CD4-positive, alpha-beta T cell (primary cell): ENCODE measurements at regions not wholly inside any gene's neighbourhood (a gene's known extent, or its start where the extent isn't known, plus 50 kb on each side); places are given as distances from the start of the nearest gene placed in this dataset.

Experiments
- ATAC-seq: fragments of 200-7000 bp; cut with Tn5 transposase; one replicate; pipeline ENCODE4 v1.10.0; 2022; ENCODE audit warnings: mild to moderate bottlenecking; ENCODE audit not compliant: poor library complexity
- CTCF ChIA-PET: fragments of 350-600 bp; sonication (Branson Sonifier 250); formaldehyde crosslinking; loops from one replicate; lab custom pipeline; 2021; ENCODE audit warnings: antibody characterized with exemption, inconsistent platforms; lab: Charles Lee
- POLR2A ChIA-PET: fragments of 350-600 bp; sonication (Branson Sonifier 250); formaldehyde crosslinking; loops from one replicate; lab custom pipeline; 2021; ENCODE audit warnings: antibody characterized with exemption, inconsistent platforms; lab: Charles Lee
- DNase-seq, 14 experiments: peaks; one replicate each; pipeline ENCODE4 v3.0.0-alpha.2; 2013 to 2020; ENCODE audit warnings: mixed read lengths in 2 of 14
- H3K27ac ChIP-seq, 2 donors: one replicate each; pipeline versions ENCODE4 v1.5.1 to v1.7.0; 2013; ENCODE audit warnings: low read length in 2 of 2, low read depth in 1 of 2, mild to moderate bottlenecking in 1 of 2
- H3K27me3 ChIP-seq, 2 experiments: 1 replicate in 1 of 2; 2 replicates in 1 of 2; pipeline versions ENCODE4 v1.6.1 to v1.7.0; 2013; ENCODE audit warnings: low read length in 2 of 2, control low read depth in 1 of 2, mild to moderate bottlenecking in 1 of 2, moderate library complexity in 1 of 2; ENCODE audit not compliant: insufficient read depth in 2 of 2, control insufficient read depth in 1 of 2
- H3K36me3 ChIP-seq: one replicate; pipeline ENCODE4 v1.6.1; 2013; ENCODE audit warnings: low read length, control low read depth; ENCODE audit not compliant: insufficient read depth
- H3K4me1 ChIP-seq: one replicate; pipeline ENCODE4 v1.6.1; 2013; ENCODE audit warnings: low read length, control low read depth; ENCODE audit not compliant: insufficient read depth
- H3K4me3 ChIP-seq: one replicate; pipeline ENCODE4 v1.5.1; 2013; ENCODE audit warnings: mild to moderate bottlenecking, low read length, moderate library complexity
- H3K9me3 ChIP-seq, 2 experiments: 1 replicate in 1 of 2; 2 replicates in 1 of 2; pipeline versions ENCODE4 v1.6.1 to v1.7.0; 2013; ENCODE audit warnings: low read length in 2 of 2, mild to moderate bottlenecking in 2 of 2, control low read depth in 1 of 2, moderate library complexity in 1 of 2; ENCODE audit not compliant: control insufficient read depth in 1 of 2, insufficient read depth in 1 of 2
- H3K27ac Mint-ChIP-seq: one replicate; pipeline ENCODE4 v1.8.0; 2020; ENCODE audit warnings: mixed read lengths
- H3K27me3 Mint-ChIP-seq: one replicate; pipeline ENCODE4 v1.8.0; 2021; ENCODE audit warnings: mixed read lengths
- H3K36me3 Mint-ChIP-seq: one replicate; pipeline ENCODE4 v1.8.0; 2021; ENCODE audit warnings: low read depth, mixed read lengths
- H3K4me1 Mint-ChIP-seq: one replicate; pipeline ENCODE4 v1.8.0; 2021; ENCODE audit warnings: low read depth, mixed read lengths
- H3K4me3 Mint-ChIP-seq: one replicate; pipeline ENCODE4 v1.8.0; 2020; ENCODE audit warnings: mild to moderate bottlenecking, mixed read lengths
- H3K9me3 Mint-ChIP-seq: one replicate; pipeline ENCODE4 v1.8.0; 2020; ENCODE audit warnings: mixed read lengths
- CTCF ChIP-seq: fragments of 200-600 bp; IDR thresholded peaks from one replicate; pipeline ENCODE4 v1.8.0; 2022; ENCODE audit warnings: antibody characterized with exemption, mild to moderate bottlenecking
- intact Hi-C, 2 experiments: fragments of 100-400 bp; cut with DNase I in 1 of 2; cut with micrococcal nuclease in 1 of 2; formaldehyde crosslinking; loops; one replicate each; pipeline versions ENCODE4 v1.15.1 to v1.9.0; 2023 to 2025; cut with DNase I, micrococcal nuclease

- no peaks in the 10 kb centered on the region for H3K27me3 Mint-ChIP-seq
- Histone ChIP-seq H3K27me3 (no peaks in the 10 kb centered on the region), H3K4me1 (no peaks in the 10 kb centered on the region), H3K4me3 (no peak overlapping the region), H3K27ac (no peak overlapping the region), H3K36me3 (no peaks in the 10 kb centered on the region), H3K9me3 (peaks cover 0 to 5% of the 10 kb centered on the region in 2 experiments)
- intact Hi-C loops: no loop called here
- no peaks in the 10 kb centered on the region for H3K4me1 Mint-ChIP-seq
- POLR2A ChIA-PET: no interaction called here
- no peak for TF ChIP-seq CTCF
- H3K4me3 Mint-ChIP-seq: no peak overlapping the region
- ATAC-seq (no peak), DNase-seq (no peak)
- H3K9me3 Mint-ChIP-seq: peaks cover 10% of the 10 kb centered on the region
- no peak overlapping the region for H3K27ac Mint-ChIP-seq
- H3K36me3 Mint-ChIP-seq: no peaks in the 10 kb centered on the region
- CTCF ChIA-PET: no interaction called here
Observed at GRCh38 chr9:23394189-23394588, 431.9 kb downstream of the ELAVL2 start.

GRCh38 chr9:23408874-23409273 lies 417.2 kb downstream of the ELAVL2 start:
- no peak for TF ChIP-seq CTCF
- CTCF ChIA-PET: no interaction called here
- intact Hi-C loops: no loop called here
- peaks cover 8% of the 10 kb centered on the region for H3K9me3 Mint-ChIP-seq
- no peak overlapping the region for H3K4me3 Mint-ChIP-seq
- Histone ChIP-seq H3K4me3 (no peak overlapping the region), H3K27me3 (no peaks in the 10 kb centered on the region), H3K9me3 (peaks cover 0 to 5% of the 10 kb centered on the region in 2 experiments), H3K36me3 (no peaks in the 10 kb centered on the region), H3K4me1 (no peaks in the 10 kb centered on the region), H3K27ac (no peak overlapping the region)
- ATAC-seq (no peak), DNase-seq (no peak)
- no peaks in the 10 kb centered on the region for H3K4me1 Mint-ChIP-seq
- POLR2A ChIA-PET: no interaction called here
- no peaks in the 10 kb centered on the region for H3K36me3 Mint-ChIP-seq
- H3K27ac Mint-ChIP-seq: no peak overlapping the region
- no peaks in the 10 kb centered on the region for H3K27me3 Mint-ChIP-seq

DNA sequence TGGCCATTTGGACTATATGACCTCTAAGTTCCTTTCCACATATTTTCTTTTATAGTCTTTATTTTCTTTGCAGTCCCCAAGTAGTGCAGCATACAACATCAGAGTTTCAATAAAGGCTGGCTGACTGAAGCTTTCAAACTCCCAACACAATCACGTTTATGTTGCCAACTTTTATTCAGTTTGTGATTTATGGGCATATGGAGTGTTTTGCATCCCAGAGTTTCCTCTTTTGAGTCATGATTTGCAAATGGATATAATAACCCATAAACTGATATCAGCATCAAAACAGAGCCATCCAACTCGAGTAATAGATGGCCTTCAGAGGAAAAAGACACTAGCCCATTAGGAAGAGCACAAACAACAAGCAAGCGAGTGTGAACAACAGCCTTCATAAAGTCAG lies 414.0 kb downstream of the ELAVL2 start:
- ChIA-PET CTCF (no interaction called here), POLR2A (no interaction called here)
- ATAC-seq: no peak
- H3K9me3 Mint-ChIP-seq: peaks cover 12% of the 10 kb centered on the region
- no peaks in the 10 kb centered on the region for H3K36me3 ChIP-seq
- TF ChIP-seq CTCF: no peak
- intact Hi-C loops: no loop called here
- no peak overlapping the region for H3K4me3 ChIP-seq
- no peaks in the 10 kb centered on the region for H3K4me1 Mint-ChIP-seq
- H3K4me1 ChIP-seq: no peaks in the 10 kb centered on the region
- no peaks in the 10 kb centered on the region for H3K27me3 Mint-ChIP-seq
- no peak overlapping the region for H3K27ac Mint-ChIP-seq
- no peaks in the 10 kb centered on the region for H3K27me3 ChIP-seq
- no peak for DNase-seq
- peaks cover 0 to under 1% of the 10 kb centered on the region in 2 experiments for H3K9me3 ChIP-seq
- no peak overlapping the region for H3K4me3 Mint-ChIP-seq
- H3K27ac ChIP-seq: no peak overlapping the region
- no peaks in the 10 kb centered on the region for H3K36me3 Mint-ChIP-seq
